ENCODE measurements at regions not wholly inside any gene's neighbourhood (a gene's known extent, or its start where the extent isn't known, plus 50 kb on each side); places are given as distances from the start of the nearest gene placed in this dataset.

- TF ChIP-seq POLR2AphosphoS5 (IDR thresholded peaks at IDR 0.05) (no peak), POLR2A (IDR thresholded peaks at IDR 0.05) (no peak), CTCF (IDR thresholded peaks at IDR 0.05) (no peak), EP300 (IDR thresholded peaks at IDR 0.05) (no peak)
Observed at GRCh38 chr10:71040343-71040742, 152.0 kb upstream of the PCBD1 start.

Data from upper lobe of left lung (tissue), 4 donors.